Motor neuron (in vitro differentiated cells): ENCODE measurements at regions not wholly inside any gene's neighbourhood (a gene's known extent, or its start where the extent isn't known, plus 50 kb on each side); places are given as distances from the start of the nearest gene placed in this dataset.
"Not testable (repeated sequence)": the region's sequence is repeated elsewhere in the genome, so short reads cannot be mapped to it uniquely, and the experiment has no call there.

ENCODE experiments used
- ATAC-seq, 8 experiments: fragments of 200-7000 bp; cut with Tn5 transposase; replicated peaks in 6 of 8; 2 replicates each; pipeline ENCODE4 v1.8.0; 2021; ENCODE audit warnings: mild to moderate bottlenecking in 8 of 8, moderate library complexity in 8 of 8
- H3K27ac ChIP-seq, 2 donors: fragments of 250-450 bp; sonication (Bioruptor Pico); 2 replicates each; pipeline ENCODE4 v1.9.0; 2021; ENCODE audit warnings: antibody characterized with exemption in 2 of 2, mild to moderate bottlenecking in 2 of 2, moderate library complexity in 1 of 2
- H3K4me1 ChIP-seq, 2 donors: fragments of 250-450 bp; sonication (Bioruptor Pico); replicated peaks in 1 of 2; 2 replicates each; pipeline ENCODE4 v1.6.1; 2021; ENCODE audit warnings: antibody characterized with exemption in 2 of 2, mild to moderate bottlenecking in 2 of 2, moderate library complexity in 1 of 2
- H3K4me3 ChIP-seq, 5 donors: fragments of 250-450 bp; sonication (Bioruptor Pico); 2 replicates each; pipeline ENCODE4 v1.9.0; 2021; ENCODE audit warnings: antibody characterized with exemption in 5 of 5, mild to moderate bottlenecking in 5 of 5, moderate library complexity in 4 of 5
- WGBS, 10 experiments: fragments of 450-650 bp; shearing (Covaris generic); methylation state at CpG; one replicate each; pipeline ENCODE4 v1.0.0; 2022; 5-methylcytosine and 5-hydroxymethylcytosine counted together
- in situ Hi-C, 9 experiments: fragments of 400-800 bp; cut with MboI; loops; one replicate each; pipeline ENCODE4 v1.15.0; 2021; ENCODE audit warnings: low sequenced_read_pairs in 9 of 9, low pct_unique_long_range_greater_than_20kb in 2 of 9; ENCODE audit not compliant: unreplicated experiment in 9 of 9

- Histone ChIP-seq H3K27ac (no peak overlapping the region), H3K4me1 (no peaks in the 10 kb centered on the region), H3K4me3 (no peak overlapping the region)
- WGBS, 10 experiments, result 70 to 100% (median 86%) methylated on average over 1 to 3 of the region's 3 CpGs; no CpG with 5 or more reads in 5 of the 10 experiments
- ATAC-seq, result no peak
- in situ Hi-C loops, result no loop called here
These were observed 344.6 kb upstream of the GJE1 start for GRCh38 chr6:141788096-141788495.

GRCh38 chr6:141783585-141783984, 349.1 kb upstream of the GJE1 start:
- no peak for ATAC-seq
- in situ Hi-C loops, result no loop called here

GRCh38 chr6:141780296-141780695, 352.4 kb upstream of the GJE1 start:
- in situ Hi-C loops, result no loop called here
- H3K4me1 ChIP-seq, result no peaks in the 10 kb centered on the region
- WGBS, 10 experiments, result 28 to 87% (median 64%) methylated on average over 3 to 4 of the region's 4 CpGs
- no peak overlapping the region for H3K27ac ChIP-seq
- no peak overlapping the region for H3K4me3 ChIP-seq
- ATAC-seq, result no peak

More at GRCh38 chr6:141783585-141783984, 349.1 kb upstream of the GJE1 start:
- Histone ChIP-seq H3K27ac (no peak overlapping the region), H3K4me3 (no peak overlapping the region), H3K4me1 (no peaks in the 10 kb centered on the region)
- 50 to 100% (median 86%) methylated on average over 1 to 2 of the region's 2 CpGs for WGBS, 10 experiments

- Histone ChIP-seq H3K4me1 (no peaks in the 10 kb centered on the region), H3K4me3 (no peak overlapping the region), H3K27ac (no peak overlapping the region)
- in situ Hi-C loops, result no loop called here
- ATAC-seq, result no peak
These were observed 368.3 kb upstream of the GJE1 start for GRCh38 chr6:141764388-141764787.

GRCh38 chr6:141758430-141758829, 374.3 kb upstream of the GJE1 start:
- Histone ChIP-seq H3K4me3 (no peak overlapping the region), H3K4me1 (no peaks in the 10 kb centered on the region), H3K27ac (no peak overlapping the region)
- ATAC-seq, result no peak
- in situ Hi-C loops, result no loop called here
- WGBS, 10 experiments, result 32 to 100% (median 81%) methylated on average over 1 to 3 of the region's 3 CpGs; no CpG with 5 or more reads in 2 of the 10 experiments

- Histone ChIP-seq H3K4me3 (no peak overlapping the region), H3K4me1 (no peaks in the 10 kb centered on the region), H3K27ac (no peak overlapping the region)
- in situ Hi-C loops, result no loop called here
- 15 to 100% (median 88%) methylated on average over 1 to 3 of the region's 3 CpGs; no CpG with 5 or more reads in 1 of the 10 experiments for WGBS, 10 experiments
- no peak for ATAC-seq
These were observed 379.5 kb upstream of the GJE1 start for GRCh38 chr6:141753180-141753579.

- peak in 2 of 8 experiments; percentile 70 to 84 for ATAC-seq
- H3K4me3 ChIP-seq, result no peak overlapping the region
- 14 to 100% (median 65%) methylated on average over 1 of the region's 1 CpG; no CpG with 5 or more reads in 2 of the 10 experiments for WGBS, 10 experiments
- H3K27ac ChIP-seq, result no peak overlapping the region
- in situ Hi-C loops, result no loop called here
- H3K4me1 ChIP-seq, result no peaks in the 10 kb centered on the region
These were observed 380.0 kb upstream of the GJE1 start for GRCh38 chr6:141752677-141753076.

GRCh38 chr6:141746324-141746723, 386.4 kb upstream of the GJE1 start:
- ATAC-seq, H3K4me3 ChIP-seq, H3K4me1 ChIP-seq, in situ Hi-C loops, H3K27ac ChIP-seq: not testable (repeated sequence)
- WGBS, 10 experiments, result no CpG with 5 or more reads among the region's 7 CpGs

- no peak overlapping the region for H3K27ac ChIP-seq
- WGBS, 10 experiments, result 0 to 100% (median 56%) methylated on average over 1 to 3 of the region's 3 CpGs; no CpG with 5 or more reads in 4 of the 10 experiments
- no peak overlapping the region for H3K4me3 ChIP-seq
- peak in 1 of 8 experiments; percentile 45 for ATAC-seq
- no peaks in the 10 kb centered on the region for H3K4me1 ChIP-seq
- in situ Hi-C loops, result no loop called here
These were observed 387.8 kb upstream of the GJE1 start for GRCh38 chr6:141744971-141745370.

- no peak for ATAC-seq
- Histone ChIP-seq H3K27ac (no peak overlapping the region), H3K4me3 (no peak overlapping the region), H3K4me1 (no peaks in the 10 kb centered on the region)
- 60 to 100% (median 100%) methylated on average over 1 to 2 of the region's 2 CpGs; no CpG with 5 or more reads in 3 of the 10 experiments for WGBS, 10 experiments
- in situ Hi-C loops, result no loop called here
These were observed 388.4 kb upstream of the GJE1 start for GRCh38 chr6:141744194-141744925.

GRCh38 chr6:141736104-141736503, 396.6 kb upstream of the GJE1 start:
- in situ Hi-C loops, result no loop called here
- H3K4me1 ChIP-seq, result peaks cover 0 to 18% of the 10 kb centered on the region in 2 donors

GRCh38 chr6:141735126-141735525, 397.6 kb upstream of the GJE1 start:
- in situ Hi-C loops, result no loop called here
- Histone ChIP-seq H3K27ac (no peak overlapping the region), H3K4me1 (peaks cover 0 to 18% of the 10 kb centered on the region in 2 donors), H3K4me3 (no peak overlapping the region)
- ATAC-seq, result no peak

More at GRCh38 chr6:141736104-141736503, 396.6 kb upstream of the GJE1 start:
- Histone ChIP-seq H3K27ac (no peak overlapping the region), H3K4me3 (no peak overlapping the region)
- ATAC-seq, result peak in 5 of 8 experiments; percentile 16 to 80 (median 38)
- 26 to 94% (median 70%) methylated on average over 2 to 3 of the region's 3 CpGs; no CpG with 5 or more reads in 1 of the 10 experiments for WGBS, 10 experiments

GRCh38 chr6:141734071-141734840, 398.5 kb upstream of the GJE1 start:
- H3K4me3 ChIP-seq, result no peak overlapping the region
- H3K27ac ChIP-seq, result no peak overlapping the region
- in situ Hi-C loops, result no loop called here
- 14 to 100% (median 81%) methylated on average over 1 to 2 of the region's 2 CpGs; no CpG with 5 or more reads in 2 of the 10 experiments for WGBS, 10 experiments
- ATAC-seq, result peak in 3 of 8 experiments; percentile 49 to 84 (median 54)
- H3K4me1 ChIP-seq, result peaks cover 0 to 18% of the 10 kb centered on the region in 2 donors
